ENCODE measurements at regions not wholly inside any gene's neighbourhood (a gene's known extent, or its start where the extent isn't known, plus 50 kb on each side); places are given as distances from the start of the nearest gene placed in this dataset.

DNA sequence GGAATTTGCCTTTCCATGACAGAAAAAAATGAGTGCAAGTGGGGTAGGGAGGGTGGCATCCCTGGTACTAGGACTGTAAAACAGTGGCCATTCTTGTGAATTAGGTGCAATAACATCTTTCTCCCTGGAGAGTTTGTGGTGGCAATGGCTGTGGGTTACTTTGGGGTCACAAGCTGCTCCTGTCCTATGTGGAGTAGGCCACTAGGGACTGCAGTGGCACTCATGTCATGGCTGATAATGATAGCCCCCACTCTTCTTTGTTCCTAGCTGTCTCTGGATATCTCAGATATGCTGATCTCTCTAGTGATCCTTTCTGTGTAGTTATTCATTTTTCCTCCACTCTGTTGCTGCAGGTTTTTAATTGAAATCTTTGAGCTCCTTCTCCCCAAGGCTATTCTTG lies 270.5 kb upstream of the CHORDC1 start:
- Histone ChIP-seq H2AFZ (replicated peaks; ENCODE audit: low read length, poor library complexity) (no peak overlapping the region), H3K9ac (ENCODE audit: low read depth, low read length) (no peak overlapping the region), H2AK5ac (ENCODE audit: low read depth, low read length) (no peak overlapping the region), H2BK20ac (ENCODE audit: low read depth, low read length) (no peak overlapping the region), H3K27ac (ENCODE audit: insufficient read depth, low read length) (no peak overlapping the region), H4K5ac (ENCODE audit: low read depth, low read length) (no peak overlapping the region), H3K4me1 (ENCODE audit: control insufficient read depth, insufficient read depth, low read length) (no peaks in the 10 kb centered on the region), H3K9me1 (ENCODE audit: insufficient read depth, low read length) (no peaks in the 10 kb centered on the region), H3K36me3 (ENCODE audit: control insufficient read depth, insufficient read depth, low read length) (no peaks in the 10 kb centered on the region), H3K4me3 (ENCODE audit: insufficient read depth, low read depth, low read length) (no peak overlapping the region), H4K20me1 (ENCODE audit: insufficient read depth, low read length) (no peaks in the 10 kb centered on the region), H2BK5ac (ENCODE audit: low read depth, low read length, poor library complexity, severe bottlenecking) (no peak overlapping the region), H2AK9ac (replicated peaks; ENCODE audit: low read depth, low read length, poor library complexity) (no peak overlapping the region), H3K27me3 (ENCODE audit: control insufficient read depth, insufficient read depth, low read length) (no peaks in the 10 kb centered on the region), H3K4ac (ENCODE audit: low read depth, low read length) (no peak overlapping the region), H4K91ac (ENCODE audit: insufficient read depth, low read depth, low read length) (no peak overlapping the region), H2BK120ac (ENCODE audit: low read depth, low read length) (no peak overlapping the region), H3K4me2 (ENCODE audit: low read depth, low read length) (no peak overlapping the region), H3K18ac (ENCODE audit: low read depth, low read length) (no peak overlapping the region), H4K8ac (ENCODE audit: low read depth in 2 of 2, low read length in 2 of 2) (no peak overlapping the region), H3K79me1 (ENCODE audit: low read depth in 1 of 2, low read length in 2 of 2) (no peaks in the 10 kb centered on the region), H3K56ac (ENCODE audit: extremely low read depth, insufficient read depth, low read length) (no peak overlapping the region), H2BK15ac (ENCODE audit: low read depth, low read length) (no peak overlapping the region), H3K14ac (replicated peaks; ENCODE audit: low read depth, low read length) (no peak overlapping the region), H3K23ac (ENCODE audit: low read depth, low read length) (no peak overlapping the region), H3K9me3 (ENCODE audit: control insufficient read depth, insufficient read depth, low read length) (peaks cover 4% of the 10 kb centered on the region; the same call in 1 of the 2 replicates)
- DNase-seq (no peak), ATAC-seq (ENCODE audit: low read depth) (no peak)
- in situ Hi-C loops (cut with MboI; ENCODE audit: low sequenced_read_pairs): no loop called here
- POLR2A ChIA-PET (ENCODE audit: unreplicated experiment): no interaction called here
- BruUV-seq (replicated peaks): no TSS peak
- intact Hi-C loops (cut with micrococcal nuclease): no loop called here
- dilution Hi-C loops (cut with HindIII; ENCODE audit: low sequenced_read_pairs, unreplicated experiment): no loop called here
- TF ChIP-seq, protein P1, sequence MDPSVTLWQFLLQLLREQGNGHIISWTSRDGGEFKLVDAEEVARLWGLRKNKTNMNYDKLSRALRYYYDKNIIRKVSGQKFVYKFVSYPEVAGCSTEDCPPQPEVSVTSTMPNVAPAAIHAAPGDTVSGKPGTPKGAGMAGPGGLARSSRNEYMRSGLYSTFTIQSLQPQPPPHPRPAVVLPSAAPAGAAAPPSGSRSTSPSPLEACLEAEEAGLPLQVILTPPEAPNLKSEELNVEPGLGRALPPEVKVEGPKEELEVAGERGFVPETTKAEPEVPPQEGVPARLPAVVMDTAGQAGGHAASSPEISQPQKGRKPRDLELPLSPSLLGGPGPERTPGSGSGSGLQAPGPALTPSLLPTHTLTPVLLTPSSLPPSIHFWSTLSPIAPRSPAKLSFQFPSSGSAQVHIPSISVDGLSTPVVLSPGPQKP (IDR thresholded peaks at IDR 0.05; ENCODE audit: borderline replicate concordance, low read depth, low read length): no peak
- TF ChIP-seq BHLHE40 (IDR thresholded peaks at IDR 0.05; ENCODE audit: low read depth, low read length): no peak
- no peak for TF ChIP-seq MAFK (IDR thresholded peaks at IDR 0.05; ENCODE audit: low read depth, low read length)
- TF ChIP-seq CHD1 (IDR thresholded peaks at IDR 0.05; ENCODE audit: low read depth, low read length): no peak
- no peak for TF ChIP-seq SMC3 (IDR thresholded peaks at IDR 0.05; ENCODE audit: low read depth, low read length)
- TF ChIP-seq MAZ (IDR thresholded peaks at IDR 0.05; ENCODE audit: borderline replicate concordance, low read depth, low read length): no peak
- no peak for TF ChIP-seq FOS (IDR thresholded peaks at IDR 0.05; ENCODE audit: low read depth, low read length)
- TF ChIP-seq RCOR1 (IDR thresholded peaks at IDR 0.05; ENCODE audit: insufficient replicate concordance, low read length): no peak
- TF ChIP-seq, protein P2, sequence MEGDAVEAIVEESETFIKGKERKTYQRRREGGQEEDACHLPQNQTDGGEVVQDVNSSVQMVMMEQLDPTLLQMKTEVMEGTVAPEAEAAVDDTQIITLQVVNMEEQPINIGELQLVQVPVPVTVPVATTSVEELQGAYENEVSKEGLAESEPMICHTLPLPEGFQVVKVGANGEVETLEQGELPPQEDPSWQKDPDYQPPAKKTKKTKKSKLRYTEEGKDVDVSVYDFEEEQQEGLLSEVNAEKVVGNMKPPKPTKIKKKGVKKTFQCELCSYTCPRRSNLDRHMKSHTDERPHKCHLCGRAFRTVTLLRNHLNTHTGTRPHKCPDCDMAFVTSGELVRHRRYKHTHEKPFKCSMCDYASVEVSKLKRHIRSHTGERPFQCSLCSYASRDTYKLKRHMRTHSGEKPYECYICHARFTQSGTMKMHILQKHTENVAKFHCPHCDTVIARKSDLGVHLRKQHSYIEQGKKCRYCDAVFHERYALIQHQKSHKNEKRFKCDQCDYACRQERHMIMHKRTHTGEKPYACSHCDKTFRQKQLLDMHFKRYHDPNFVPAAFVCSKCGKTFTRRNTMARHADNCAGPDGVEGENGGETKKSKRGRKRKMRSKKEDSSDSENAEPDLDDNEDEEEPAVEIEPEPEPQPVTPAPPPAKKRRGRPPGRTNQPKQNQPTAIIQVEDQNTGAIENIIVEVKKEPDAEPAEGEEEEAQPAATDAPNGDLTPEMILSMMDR (conservative IDR thresholded peaks at IDR 0.05; ENCODE audit: low read depth, low read length): no peak
- TF ChIP-seq POLR2A (IDR thresholded peaks at IDR 0.05; ENCODE audit: low read depth, low read length): no peak
- TF ChIP-seq RFX5 (IDR thresholded peaks at IDR 0.05; ENCODE audit: low read depth, low read length): no peak
- no peak for TF ChIP-seq CEBPB (IDR thresholded peaks at IDR 0.05; ENCODE audit: low read depth, low read length)
- TF ChIP-seq NFE2L2 (IDR thresholded peaks at IDR 0.05; ENCODE audit: low read depth, low read length): no peak
- CTCF ChIA-PET: no interaction called here

Data from IMR-90 (cell line).